ENCODE measurements at regions not wholly inside any gene's neighbourhood (a gene's known extent, or its start where the extent isn't known, plus 50 kb on each side); places are given as distances from the start of the nearest gene placed in this dataset.

GRCh38 chr7:34544621-34545020 is 113.4 kb upstream of the NPSR1 start:
- H4K20me1 ChIP-seq (ENCODE audit: control insufficient read depth, insufficient read depth, insufficient read length): no peaks in the 10 kb centered on the region
- H2BK20ac ChIP-seq (ENCODE audit: low read depth, low read length, poor library complexity, severe bottlenecking): no peak overlapping the region
- Mint-ChIP-seq H3K4me3 (no peak overlapping the region), H3K9me3 (peaks cover 19 to 20% of the 10 kb centered on the region in 2 experiments), H3K4me1 (no peaks in the 10 kb centered on the region), H3K27ac (no peak overlapping the region), H3K27me3 (ENCODE audit: low read depth) (no peaks in the 10 kb centered on the region; the same call in 1 of the 2 replicates), H3K36me3 (ENCODE audit: insufficient read depth in 1 of 3, low read depth in 3 of 3) (peaks cover 3 to 4% (median 3%) of the 10 kb centered on the region in 3 experiments)
- no peak overlapping the region for H2AK5ac ChIP-seq (ENCODE audit: insufficient read length, low read length)
- H2BK12ac ChIP-seq (ENCODE audit: insufficient read length, low read depth, low read length): no peak overlapping the region
- H2BK15ac ChIP-seq (ENCODE audit: low read depth, low read length): no peak overlapping the region
- no CpG with 5 or more reads among the region's 13 CpGs for WGBS (ENCODE audit: extremely low coverage, insufficient read length, low lambda C conversion rate)
- no peaks in the 10 kb centered on the region for H3K23me2 ChIP-seq (ENCODE audit: insufficient read length, low read depth, low read length, poor library complexity, severe bottlenecking)
- H4K5ac ChIP-seq (ENCODE audit: insufficient read length, low read depth, low read length): no peak overlapping the region
- no peak overlapping the region for H4K8ac ChIP-seq (replicated peaks; ENCODE audit: insufficient read length, low read depth, low read length)
- H2AFZ ChIP-seq (ENCODE audit: low read length): no peak overlapping the region
- no peaks in the 10 kb centered on the region for H3K27me3 ChIP-seq (ENCODE audit: insufficient read depth, low read length)
- no peak overlapping the region for H3K23ac ChIP-seq (ENCODE audit: insufficient read length, low read depth, low read length)
- no peaks in the 10 kb centered on the region for H3K9me3 ChIP-seq (ENCODE audit: control insufficient read depth, low read depth, low read length)
- H3K79me1 ChIP-seq (ENCODE audit: insufficient read depth, low read depth, low read length, poor library complexity, severe bottlenecking): no peaks in the 10 kb centered on the region
- H3K79me2 ChIP-seq (ENCODE audit: insufficient read depth, low read length): no peaks in the 10 kb centered on the region
- no peak overlapping the region for H3K27ac ChIP-seq (ENCODE audit: insufficient read length, low read depth, low read length)
- H3K9ac ChIP-seq (ENCODE audit: extremely low read depth, insufficient read length, low read length): no peak overlapping the region
- no peak overlapping the region for H4K91ac ChIP-seq (ENCODE audit: insufficient read length, low read depth, low read length)
- no peak for DNase-seq
- H2BK120ac ChIP-seq (ENCODE audit: low read depth, low read length, poor library complexity, severe bottlenecking): no peak overlapping the region
- H3K4ac ChIP-seq (ENCODE audit: low read depth, low read length): no peak overlapping the region
- H3K4me1 ChIP-seq (ENCODE audit: insufficient read depth, low read length): no peaks in the 10 kb centered on the region
- no peak overlapping the region for H3K14ac ChIP-seq (ENCODE audit: insufficient read depth, low read length)
- no peak overlapping the region for H2BK5ac ChIP-seq (ENCODE audit: insufficient read length, low read length)
- TF ChIP-seq, protein P1, sequence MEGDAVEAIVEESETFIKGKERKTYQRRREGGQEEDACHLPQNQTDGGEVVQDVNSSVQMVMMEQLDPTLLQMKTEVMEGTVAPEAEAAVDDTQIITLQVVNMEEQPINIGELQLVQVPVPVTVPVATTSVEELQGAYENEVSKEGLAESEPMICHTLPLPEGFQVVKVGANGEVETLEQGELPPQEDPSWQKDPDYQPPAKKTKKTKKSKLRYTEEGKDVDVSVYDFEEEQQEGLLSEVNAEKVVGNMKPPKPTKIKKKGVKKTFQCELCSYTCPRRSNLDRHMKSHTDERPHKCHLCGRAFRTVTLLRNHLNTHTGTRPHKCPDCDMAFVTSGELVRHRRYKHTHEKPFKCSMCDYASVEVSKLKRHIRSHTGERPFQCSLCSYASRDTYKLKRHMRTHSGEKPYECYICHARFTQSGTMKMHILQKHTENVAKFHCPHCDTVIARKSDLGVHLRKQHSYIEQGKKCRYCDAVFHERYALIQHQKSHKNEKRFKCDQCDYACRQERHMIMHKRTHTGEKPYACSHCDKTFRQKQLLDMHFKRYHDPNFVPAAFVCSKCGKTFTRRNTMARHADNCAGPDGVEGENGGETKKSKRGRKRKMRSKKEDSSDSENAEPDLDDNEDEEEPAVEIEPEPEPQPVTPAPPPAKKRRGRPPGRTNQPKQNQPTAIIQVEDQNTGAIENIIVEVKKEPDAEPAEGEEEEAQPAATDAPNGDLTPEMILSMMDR (conservative IDR thresholded peaks at IDR 0.05): no peak
- H3T11ph ChIP-seq (ENCODE audit: low read length): no peak overlapping the region
- H3K56ac ChIP-seq (ENCODE audit: insufficient read length, low read depth, low read length): no peak overlapping the region
- no peak overlapping the region for H3K18ac ChIP-seq (ENCODE audit: insufficient read length, low read depth, low read length)
- H3K4me2 ChIP-seq (ENCODE audit: insufficient read depth, insufficient read length, low read length): no peak overlapping the region

Data from H9 (cell line).